Amniotic epithelial cell (primary cell): ENCODE measurements at regions not wholly inside any gene's neighbourhood (a gene's known extent, or its start where the extent isn't known, plus 50 kb on each side); places are given as distances from the start of the nearest gene placed in this dataset.

ENCODE experiments used
- DNase-seq: peaks from one replicate; pipeline ENCODE4 v3.0.0-alpha.2; 2010; ENCODE audit warnings: low read depth

GRCh38 chr7:18081617-18082016 is 54.0 kb upstream of the PRPS1L1 start:
- DNase-seq: no peak

GRCh38 chr7:18082169-18082568 is 54.5 kb upstream of the PRPS1L1 start:
- DNase-seq: no peak

GRCh38 chr7:18086165-18087025 is 58.7 kb upstream of the PRPS1L1 start:
- DNase-seq: no peak

GRCh38 chr7:18087026-18087686 is 59.5 kb upstream of the PRPS1L1 start:
- no peak for DNase-seq

GRCh38 chr7:18087687-18088078 is 60.0 kb upstream of the PRPS1L1 start:
- DNase-seq: no peak

GRCh38 chr7:18096087-18096486 is 68.4 kb upstream of the PRPS1L1 start:
- no peak for DNase-seq

GRCh38 chr7:18102576-18102975 is 74.9 kb upstream of the PRPS1L1 start:
- no peak for DNase-seq

GRCh38 chr7:18103436-18104218 is 76.0 kb upstream of the PRPS1L1 start:
- DNase-seq: no peak

GRCh38 chr7:18109762-18110161 is 82.1 kb upstream of the PRPS1L1 start:
- DNase-seq: peak; percentile 55

- DNase-seq: peak; percentile 22
These were observed 89.0 kb upstream of the PRPS1L1 start for GRCh38 chr7:18116661-18117060.

- DNase-seq: peak; percentile 85
These were observed 89.8 kb upstream of the PRPS1L1 start for GRCh38 chr7:18117482-18117881.

GRCh38 chr7:18119985-18120384 is 92.3 kb upstream of the PRPS1L1 start:
- peak; percentile 28 for DNase-seq

- DNase-seq: no peak
These were observed 96.0 kb upstream of the PRPS1L1 start for GRCh38 chr7:18123508-18124239.

- peak; percentile 47 for DNase-seq
These were observed 97.8 kb upstream of the PRPS1L1 start for GRCh38 chr7:18125476-18125875.

- no peak for DNase-seq
These were observed 98.6 kb upstream of the PRPS1L1 start for GRCh38 chr7:18126281-18126680.

GRCh38 chr7:18128846-18129245 is 101.2 kb upstream of the PRPS1L1 start:
- DNase-seq: peak; percentile 42

GRCh38 chr7:18132811-18133210 is 105.2 kb upstream of the PRPS1L1 start:
- DNase-seq: no peak

- no peak for DNase-seq
These were observed 106.3 kb upstream of the PRPS1L1 start for GRCh38 chr7:18133921-18134320.

GRCh38 chr7:18140943-18141342 is 113.3 kb upstream of the PRPS1L1 start:
- DNase-seq: no peak

GRCh38 chr7:18144166-18144565 is 116.5 kb upstream of the PRPS1L1 start:
- DNase-seq: no peak

GRCh38 chr7:18145160-18145559 is 117.5 kb upstream of the PRPS1L1 start:
- no peak for DNase-seq

- DNase-seq: peak; percentile 17
These were observed 123.8 kb upstream of the PRPS1L1 start for GRCh38 chr7:18151422-18151821.
